GM18502 (cell line): ENCODE measurements at regions not wholly inside any gene's neighbourhood (a gene's known extent, or its start where the extent isn't known, plus 50 kb on each side); places are given as distances from the start of the nearest gene placed in this dataset.
"Not testable (repeated sequence)": the region's sequence is repeated elsewhere in the genome, so short reads cannot be mapped to it uniquely, and the experiment has no call there.

Experiments used
- ATAC-seq: cut with Tn5 transposase; IDR thresholded peaks from one replicate; pipeline ENCODE4 v1.9.1; 2021; ENCODE audit warnings: mild to moderate bottlenecking; ENCODE audit not compliant: unreplicated experiment, poor library complexity

GRCh38 chr4:60378010-60378409, 822.1 kb upstream of the ADGRL3 start:
- ATAC-seq: no peak

GRCh38 chr4:60384516-60384915, 815.6 kb upstream of the ADGRL3 start:
- ATAC-seq: no peak

- ATAC-seq: no peak
Observed at GRCh38 chr4:60389633-60390032, 810.5 kb upstream of the ADGRL3 start.

GRCh38 chr4:60396341-60397049, 803.6 kb upstream of the ADGRL3 start:
- ATAC-seq: no peak

- ATAC-seq: no peak
Observed at GRCh38 chr4:60400593-60400992, 799.5 kb upstream of the ADGRL3 start.

DNA sequence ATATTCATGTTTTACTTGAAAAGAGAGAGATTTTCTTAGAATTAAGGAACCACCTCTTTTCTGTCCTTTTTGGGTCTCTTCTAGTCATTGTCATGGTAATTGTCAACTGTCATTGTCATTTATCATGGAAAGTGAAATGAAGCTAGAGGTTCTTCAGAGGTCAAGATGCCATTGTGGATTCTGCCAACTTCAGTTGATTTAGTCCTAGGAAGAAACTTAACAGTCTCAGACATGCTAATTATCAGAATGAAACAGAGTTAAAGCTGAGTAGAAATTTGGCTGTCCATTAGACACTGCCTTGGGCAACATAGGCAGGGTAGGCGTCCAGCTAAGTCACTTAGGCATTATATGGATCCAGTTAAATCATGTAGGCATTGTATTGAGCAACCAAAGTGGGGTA, 796.1 kb upstream of the ADGRL3 start:
- ATAC-seq: no peak

GRCh38 chr4:60422439-60422838, 777.7 kb upstream of the ADGRL3 start:
- no peak for ATAC-seq

- not testable (repeated sequence) for ATAC-seq
Observed at GRCh38 chr4:60423573-60424184, 776.4 kb upstream of the ADGRL3 start.

- no peak for ATAC-seq
Observed at GRCh38 chr4:60432911-60433310, 767.2 kb upstream of the ADGRL3 start.

DNA sequence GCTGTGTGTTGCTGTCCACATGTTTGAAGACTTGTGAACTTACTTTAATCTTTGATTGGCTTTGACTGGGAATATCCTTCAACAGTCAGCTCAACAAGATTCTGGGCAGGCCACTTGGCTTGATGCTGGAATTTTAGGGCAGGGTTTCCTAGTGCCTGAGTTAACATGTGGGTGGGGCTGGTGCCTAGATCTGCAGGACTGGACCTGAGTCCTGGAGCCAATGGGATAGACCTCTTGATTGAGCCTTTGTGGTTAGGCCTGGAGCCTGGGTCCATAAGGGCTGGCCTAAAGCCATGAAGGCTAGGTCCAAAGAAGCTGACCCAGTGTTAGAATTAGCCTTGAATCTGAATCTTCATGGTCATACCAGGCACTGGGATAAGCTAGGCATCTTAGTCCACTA, 757.1 kb upstream of the ADGRL3 start:
- no peak for ATAC-seq

- ATAC-seq: no peak
Observed at GRCh38 chr4:60443796-60444195, 756.3 kb upstream of the ADGRL3 start.

DNA sequence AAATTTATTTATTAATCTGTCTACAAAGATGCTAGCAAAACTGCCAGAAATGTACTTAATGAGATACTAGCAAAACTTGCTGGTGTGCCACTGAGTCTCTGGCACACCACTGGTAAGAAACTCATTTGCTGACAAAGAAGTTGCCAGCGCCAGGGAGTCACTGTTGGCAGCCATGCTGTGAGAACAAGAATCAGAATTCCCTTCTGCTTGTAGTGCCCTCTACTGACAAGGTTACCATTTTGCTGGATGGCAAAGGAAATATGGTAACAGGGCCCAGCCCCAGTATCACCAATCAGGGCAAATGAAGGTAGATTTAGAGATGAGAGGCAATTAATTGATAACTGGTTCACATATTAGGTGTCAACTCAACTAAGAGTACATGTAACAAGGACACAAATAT, 750.1 kb upstream of the ADGRL3 start:
- no peak for ATAC-seq

GRCh38 chr4:60452266-60452665, 747.9 kb upstream of the ADGRL3 start:
- ATAC-seq: no peak

- ATAC-seq: no peak
Observed at GRCh38 chr4:60455380-60455779, 744.7 kb upstream of the ADGRL3 start.

GRCh38 chr4:60461551-60461950, 738.6 kb upstream of the ADGRL3 start:
- no peak for ATAC-seq

DNA sequence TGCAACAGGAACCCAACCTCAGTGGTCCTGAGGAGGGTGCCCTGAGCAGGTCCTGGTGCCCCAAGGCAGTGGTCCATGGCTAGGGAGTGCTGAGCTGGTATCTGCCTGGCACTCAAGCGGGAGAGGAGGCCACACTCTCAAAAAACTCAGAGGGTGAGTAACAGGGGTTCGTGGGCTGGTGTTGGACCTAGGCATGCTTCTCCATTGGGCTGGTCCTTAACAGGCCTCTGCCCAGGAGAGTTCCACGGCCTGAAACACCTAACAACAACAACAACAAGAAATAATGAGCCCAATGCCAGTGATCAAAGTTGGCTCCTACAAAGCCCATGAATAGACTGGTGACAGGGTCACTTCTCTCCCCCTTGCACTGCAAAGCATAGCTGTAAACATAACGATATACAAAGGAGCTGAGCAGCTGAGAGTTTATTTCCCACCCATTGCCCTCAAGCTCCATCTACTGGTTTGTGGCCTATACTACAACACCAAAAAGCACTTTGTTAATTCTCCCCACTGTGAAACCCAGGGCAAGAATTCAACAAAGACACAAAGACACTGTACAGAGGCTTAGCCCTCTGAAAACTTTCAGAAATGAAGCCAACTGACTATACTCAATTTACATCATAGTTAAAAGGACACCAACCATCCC, 736.1 kb upstream of the ADGRL3 start:
- peak; percentile 65 for ATAC-seq

- no peak for ATAC-seq
Observed at GRCh38 chr4:60482921-60483351, 717.2 kb upstream of the ADGRL3 start.

DNA sequence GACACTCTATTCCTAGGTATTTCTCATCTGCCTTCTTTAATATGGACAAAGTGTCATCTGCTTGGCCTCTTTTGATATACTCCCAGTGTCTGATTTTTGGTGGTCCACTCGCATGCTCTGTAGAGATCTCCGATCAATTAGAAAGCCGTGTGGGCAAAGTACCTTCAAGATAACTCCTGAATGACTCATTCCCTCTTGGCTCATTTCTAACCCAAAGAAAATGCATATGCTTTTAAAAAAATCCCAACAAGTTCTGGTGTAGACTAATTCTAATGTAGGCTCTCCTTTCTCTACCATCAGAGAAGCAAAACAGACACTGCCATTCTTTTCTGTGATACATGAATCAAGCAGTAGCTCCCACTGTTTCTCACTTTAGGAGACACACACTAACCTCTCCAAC, 714.9 kb upstream of the ADGRL3 start:
- ATAC-seq: no peak

GRCh38 chr4:60487118-60487761, 712.9 kb upstream of the ADGRL3 start:
- not testable (repeated sequence) for ATAC-seq

GRCh38 chr4:60500810-60501209, 699.3 kb upstream of the ADGRL3 start:
- no peak for ATAC-seq

DNA sequence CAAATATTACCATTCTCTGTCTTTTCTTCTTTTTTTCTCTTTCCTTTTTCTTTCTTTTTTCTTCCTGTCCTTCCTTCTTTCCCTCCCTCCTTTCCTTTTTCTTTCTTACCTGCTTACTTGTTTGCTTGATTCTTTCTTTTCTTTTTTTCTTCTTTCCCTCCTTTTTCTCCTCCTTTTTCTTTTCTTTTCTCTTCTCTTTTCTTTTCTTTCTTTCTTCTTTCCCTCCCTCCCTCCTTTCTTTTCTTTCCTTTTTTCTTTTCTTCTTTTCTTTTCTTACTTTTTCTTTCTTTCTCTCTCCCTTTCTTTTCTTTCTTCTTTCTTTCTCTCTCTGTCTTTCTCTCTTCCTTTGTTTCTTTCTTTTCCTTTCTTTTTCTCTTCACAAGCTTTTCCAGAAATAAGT, 697.4 kb upstream of the ADGRL3 start:
- ATAC-seq: no peak
